GM23338 (cell line): ENCODE measurements at regions not wholly inside any gene's neighbourhood (a gene's known extent, or its start where the extent isn't known, plus 50 kb on each side); places are given as distances from the start of the nearest gene placed in this dataset.

Experiments used
- ATAC-seq: fragments of 200-7000 bp; cut with Tn5 transposase; 3 replicates; pipeline ENCODE4 v1.9.1; 2020
- DNase-seq: peaks from one replicate; pipeline ENCODE4 v3.0.0-alpha.2; 2015; ENCODE audit warnings: low spot score
- H2AFZ ChIP-seq: fragments of 200-600 bp; sonication (generic); 2 replicates; pipeline ENCODE4 v1.8.0; 2016; ENCODE audit warnings: antibody characterized with exemption, mild to moderate bottlenecking, moderate library complexity
- H3F3A ChIP-seq: fragments of 200-600 bp; sonication (generic); replicated peaks from 2 replicates; pipeline ENCODE4 v1.8.0; 2017; ENCODE audit warnings: antibody characterized with exemption, mixed run types, low read depth
- H3K27ac ChIP-seq: fragments of 200-600 bp; sonication (generic); 2 replicates; pipeline ENCODE4 v1.6.1; 2016; ENCODE audit warnings: low read depth
- H3K27me3 ChIP-seq: fragments of 200-600 bp; sonication (generic); 2 replicates; pipeline ENCODE4 v1.8.0; 2016; ENCODE audit warnings: mild to moderate bottlenecking, mixed run types, moderate library complexity; ENCODE audit not compliant: insufficient read depth
- H3K36me3 ChIP-seq: fragments of 200-600 bp; sonication (generic); 2 replicates; pipeline ENCODE4 v1.8.0; 2016; ENCODE audit warnings: mild to moderate bottlenecking; ENCODE audit not compliant: insufficient read depth
- H3K4me1 ChIP-seq: fragments of 200-600 bp; sonication (generic); 2 replicates; pipeline ENCODE4 v1.8.0; 2016; ENCODE audit warnings: mild to moderate bottlenecking, moderate library complexity; ENCODE audit not compliant: insufficient read depth
- H3K4me2 ChIP-seq: fragments of 200-600 bp; sonication (generic); 2 replicates; pipeline ENCODE4 v1.7.1; 2017; ENCODE audit warnings: mixed run types
- H3K4me3 ChIP-seq: fragments of 200-600 bp; sonication (generic); 2 replicates; pipeline ENCODE4 v1.6.1; 2016; ENCODE audit warnings: mixed run types
- H3K79me2 ChIP-seq: fragments of 200-600 bp; sonication (generic); replicated peaks from 2 replicates; pipeline ENCODE4 v1.8.0; 2017; ENCODE audit warnings: mild to moderate bottlenecking; ENCODE audit not compliant: insufficient read depth
- H3K9me2 ChIP-seq: fragments of 200-600 bp; sonication (generic); 2 replicates; pipeline ENCODE4 v1.8.0; 2017; ENCODE audit not compliant: insufficient read depth
- H4K20me1 ChIP-seq: fragments of 200-600 bp; sonication (generic); replicated peaks from 2 replicates; pipeline ENCODE4 v1.8.0; 2017; ENCODE audit warnings: mild to moderate bottlenecking; ENCODE audit not compliant: insufficient read depth
- H3K27ac Mint-ChIP-seq: 2 replicates; pipeline ENCODE4 v1.8.0; 2020; ENCODE audit warnings: inconsistent platforms, mild to moderate bottlenecking, moderate library complexity, mixed read lengths
- H3K27me3 Mint-ChIP-seq: 3 replicates; pipeline ENCODE4 v1.8.0; 2022; ENCODE audit warnings: low read depth, mild to moderate bottlenecking, moderate library complexity, mixed read lengths, inconsistent platforms; ENCODE audit not compliant: insufficient read depth, poor library complexity
- H3K36me3 Mint-ChIP-seq: 3 replicates; pipeline ENCODE4 v1.8.0; 2021; ENCODE audit warnings: low read depth, mild to moderate bottlenecking, inconsistent platforms, moderate library complexity, mixed read lengths
- H3K4me1 Mint-ChIP-seq: 3 replicates; pipeline ENCODE4 v1.8.0; 2020; ENCODE audit warnings: mild to moderate bottlenecking, inconsistent platforms, mixed read lengths
- H3K4me3 Mint-ChIP-seq: 3 replicates; pipeline ENCODE4 v1.8.0; 2021; ENCODE audit warnings: moderate library complexity, mild to moderate bottlenecking, inconsistent platforms, mixed read lengths
- H3K9me3 Mint-ChIP-seq: 3 replicates; pipeline ENCODE4 v1.8.0; 2020; ENCODE audit warnings: moderate library complexity, mild to moderate bottlenecking, inconsistent platforms, mixed read lengths
- CREB1 ChIP-seq: fragments of 250-450 bp; sonication (Bioruptor Pico); IDR thresholded peaks from 2 replicates; pipeline ENCODE4 v1.5.0; 2020; ENCODE audit warnings: low read depth, mild to moderate bottlenecking, moderate library complexity
- CTCF ChIP-seq, 2 experiments: fragments of 200-600 bp in 1 of 2; sonication (generic) in 1 of 2; conservative IDR thresholded peaks; 2 replicates each; pipeline versions ENCODE4 v1.5.1 to v1.6.1; 2016 to 2017; ENCODE audit warnings: antibody characterized with exemption in 2 of 2, low read depth in 2 of 2, mild to moderate bottlenecking in 2 of 2, moderate library complexity in 1 of 2
- EZH2 ChIP-seq: fragments of 200-600 bp; sonication (generic); IDR thresholded peaks from one replicate; pipeline ENCODE4 v1.8.0; 2017; ENCODE audit warnings: antibody characterized with exemption, mild to moderate bottlenecking, low read depth; ENCODE audit not compliant: unreplicated experiment
- EZH2phosphoT487 ChIP-seq: fragments of 200-600 bp; sonication (generic); IDR thresholded peaks from one replicate; pipeline ENCODE4 v1.8.1; 2018; ENCODE audit warnings: antibody characterized with exemption; ENCODE audit not compliant: unreplicated experiment
- JUNB ChIP-seq: IDR thresholded peaks from one replicate; pipeline ENCODE4 v1.6.1; 2016; ENCODE audit warnings: antibody characterized with exemption; ENCODE audit not compliant: unreplicated experiment
- NANOG ChIP-seq: IDR thresholded peaks from 2 replicates; pipeline ENCODE4 v1.6.1; 2016; ENCODE audit warnings: antibody characterized with exemption, borderline replicate concordance
- POLR2AphosphoS5 ChIP-seq: IDR thresholded peaks from 2 replicates; pipeline ENCODE4 v1.6.1; 2016; ENCODE audit warnings: antibody characterized with exemption, low read depth
- REST ChIP-seq: IDR thresholded peaks from one replicate; pipeline ENCODE4 v1.6.1; 2018; ENCODE audit warnings: antibody characterized with exemption; ENCODE audit not compliant: unreplicated experiment
- STAT1 ChIP-seq: IDR thresholded peaks from one replicate; pipeline ENCODE4 v1.6.1; 2016; ENCODE audit warnings: antibody characterized with exemption; ENCODE audit not compliant: unreplicated experiment
- ZNF114 ChIP-seq: fragments of 250-450 bp; sonication (Bioruptor Pico); IDR thresholded peaks from 2 replicates; pipeline ENCODE4 v1.5.0; 2020; ENCODE audit warnings: mild to moderate bottlenecking, moderate library complexity
- ZNF331 ChIP-seq: fragments of 250-450 bp; sonication (Bioruptor Pico); IDR thresholded peaks from 2 replicates; pipeline ENCODE4 v1.5.0; 2020; ENCODE audit warnings: low read depth, mild to moderate bottlenecking, moderate library complexity
- TF ChIP-seq, protein P1 (sequence below): fragments of 250-450 bp; sonication (Bioruptor Pico); IDR thresholded peaks from 2 replicates; pipeline ENCODE4 v1.5.0; 2020; ENCODE audit warnings: mild to moderate bottlenecking, moderate library complexity
- TF ChIP-seq, protein P2 (sequence below): IDR thresholded peaks from 2 replicates; pipeline ENCODE4 v1.6.1; 2016; ENCODE audit warnings: antibody characterized with exemption

GRCh38 chr4:136392576-136392975 lies 1139.7 kb downstream of the PCDH18 start:
- no peaks in the 10 kb centered on the region for H3K27me3 ChIP-seq
- TF ChIP-seq, protein P1, sequence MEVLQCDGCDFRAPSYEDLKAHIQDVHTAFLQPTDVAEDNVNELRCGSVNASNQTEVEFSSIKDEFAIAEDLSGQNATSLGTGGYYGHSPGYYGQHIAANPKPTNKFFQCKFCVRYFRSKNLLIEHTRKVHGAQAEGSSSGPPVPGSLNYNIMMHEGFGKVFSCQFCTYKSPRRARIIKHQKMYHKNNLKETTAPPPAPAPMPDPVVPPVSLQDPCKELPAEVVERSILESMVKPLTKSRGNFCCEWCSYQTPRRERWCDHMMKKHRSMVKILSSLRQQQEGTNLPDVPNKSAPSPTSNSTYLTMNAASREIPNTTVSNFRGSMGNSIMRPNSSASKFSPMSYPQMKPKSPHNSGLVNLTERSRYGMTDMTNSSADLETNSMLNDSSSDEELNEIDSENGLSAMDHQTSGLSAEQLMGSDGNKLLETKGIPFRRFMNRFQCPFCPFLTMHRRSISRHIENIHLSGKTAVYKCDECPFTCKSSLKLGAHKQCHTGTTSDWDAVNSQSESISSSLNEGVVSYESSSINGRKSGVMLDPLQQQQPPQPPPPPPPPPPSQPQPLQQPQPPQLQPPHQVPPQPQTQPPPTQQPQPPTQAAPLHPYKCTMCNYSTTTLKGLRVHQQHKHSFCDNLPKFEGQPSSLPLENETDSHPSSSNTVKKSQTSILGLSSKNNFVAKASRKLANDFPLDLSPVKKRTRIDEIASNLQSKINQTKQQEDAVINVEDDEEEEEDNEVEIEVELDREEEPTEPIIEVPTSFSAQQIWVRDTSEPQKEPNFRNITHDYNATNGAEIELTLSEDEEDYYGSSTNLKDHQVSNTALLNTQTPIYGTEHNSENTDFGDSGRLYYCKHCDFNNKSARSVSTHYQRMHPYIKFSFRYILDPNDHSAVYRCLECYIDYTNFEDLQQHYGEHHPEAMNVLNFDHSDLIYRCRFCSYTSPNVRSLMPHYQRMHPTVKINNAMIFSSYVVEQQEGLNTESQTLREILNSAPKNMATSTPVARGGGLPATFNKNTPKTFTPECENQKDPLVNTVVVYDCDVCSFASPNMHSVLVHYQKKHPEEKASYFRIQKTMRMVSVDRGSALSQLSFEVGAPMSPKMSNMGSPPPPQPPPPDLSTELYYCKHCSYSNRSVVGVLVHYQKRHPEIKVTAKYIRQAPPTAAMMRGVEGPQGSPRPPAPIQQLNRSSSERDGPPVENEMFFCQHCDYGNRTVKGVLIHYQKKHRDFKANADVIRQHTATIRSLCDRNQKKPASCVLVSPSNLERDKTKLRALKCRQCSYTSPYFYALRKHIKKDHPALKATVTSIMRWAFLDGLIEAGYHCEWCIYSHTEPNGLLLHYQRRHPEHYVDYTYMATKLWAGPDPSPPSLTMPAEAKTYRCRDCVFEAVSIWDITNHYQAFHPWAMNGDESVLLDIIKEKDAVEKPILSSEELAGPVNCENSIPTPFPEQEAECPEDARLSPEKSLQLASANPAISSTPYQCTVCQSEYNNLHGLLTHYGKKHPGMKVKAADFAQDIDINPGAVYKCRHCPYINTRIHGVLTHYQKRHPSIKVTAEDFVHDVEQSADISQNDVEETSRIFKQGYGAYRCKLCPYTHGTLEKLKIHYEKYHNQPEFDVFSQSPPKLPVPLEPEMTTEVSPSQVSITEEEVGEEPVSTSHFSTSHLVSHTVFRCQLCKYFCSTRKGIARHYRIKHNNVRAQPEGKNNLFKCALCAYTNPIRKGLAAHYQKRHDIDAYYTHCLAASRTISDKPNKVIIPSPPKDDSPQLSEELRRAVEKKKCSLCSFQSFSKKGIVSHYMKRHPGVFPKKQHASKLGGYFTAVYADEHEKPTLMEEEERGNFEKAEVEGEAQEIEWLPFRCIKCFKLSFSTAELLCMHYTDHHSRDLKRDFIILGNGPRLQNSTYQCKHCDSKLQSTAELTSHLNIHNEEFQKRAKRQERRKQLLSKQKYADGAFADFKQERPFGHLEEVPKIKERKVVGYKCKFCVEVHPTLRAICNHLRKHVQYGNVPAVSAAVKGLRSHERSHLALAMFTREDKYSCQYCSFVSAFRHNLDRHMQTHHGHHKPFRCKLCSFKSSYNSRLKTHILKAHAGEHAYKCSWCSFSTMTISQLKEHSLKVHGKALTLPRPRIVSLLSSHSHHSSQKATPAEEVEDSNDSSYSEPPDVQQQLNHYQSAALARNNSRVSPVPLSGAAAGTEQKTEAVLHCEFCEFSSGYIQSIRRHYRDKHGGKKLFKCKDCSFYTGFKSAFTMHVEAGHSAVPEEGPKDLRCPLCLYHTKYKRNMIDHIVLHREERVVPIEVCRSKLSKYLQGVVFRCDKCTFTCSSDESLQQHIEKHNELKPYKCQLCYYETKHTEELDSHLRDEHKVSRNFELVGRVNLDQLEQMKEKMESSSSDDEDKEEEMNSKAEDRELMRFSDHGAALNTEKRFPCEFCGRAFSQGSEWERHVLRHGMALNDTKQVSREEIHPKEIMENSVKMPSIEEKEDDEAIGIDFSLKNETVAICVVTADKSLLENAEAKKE: no peak
- TF ChIP-seq ZNF114 (CRISPR knock-in tag): no peak
- no peak for TF ChIP-seq EZH2phosphoT487
- no peak for TF ChIP-seq REST
- TF ChIP-seq NANOG: no peak
- no peak for TF ChIP-seq POLR2AphosphoS5
- TF ChIP-seq ZNF331 (CRISPR knock-in tag): no peak
- TF ChIP-seq, protein P2, sequence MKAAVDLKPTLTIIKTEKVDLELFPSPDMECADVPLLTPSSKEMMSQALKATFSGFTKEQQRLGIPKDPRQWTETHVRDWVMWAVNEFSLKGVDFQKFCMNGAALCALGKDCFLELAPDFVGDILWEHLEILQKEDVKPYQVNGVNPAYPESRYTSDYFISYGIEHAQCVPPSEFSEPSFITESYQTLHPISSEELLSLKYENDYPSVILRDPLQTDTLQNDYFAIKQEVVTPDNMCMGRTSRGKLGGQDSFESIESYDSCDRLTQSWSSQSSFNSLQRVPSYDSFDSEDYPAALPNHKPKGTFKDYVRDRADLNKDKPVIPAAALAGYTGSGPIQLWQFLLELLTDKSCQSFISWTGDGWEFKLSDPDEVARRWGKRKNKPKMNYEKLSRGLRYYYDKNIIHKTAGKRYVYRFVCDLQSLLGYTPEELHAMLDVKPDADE: no peak
- no peak for TF ChIP-seq CTCF (conservative IDR thresholded peaks at IDR 0.05; ENCODE audit: low read depth in 2 of 2)
- TF ChIP-seq CREB1 (CRISPR knock-in tag): no peak
- TF ChIP-seq STAT1: no peak
- no peak for TF ChIP-seq EZH2
- TF ChIP-seq JUNB: no peak
- H3K36me3 ChIP-seq: no peaks in the 10 kb centered on the region
- no peak overlapping the region for H3K27ac ChIP-seq
- no peaks in the 10 kb centered on the region for H3K9me2 ChIP-seq
- H3K79me2 ChIP-seq: no peaks in the 10 kb centered on the region
- no peaks in the 10 kb centered on the region for H3K27me3 Mint-ChIP-seq
- H3K4me1 ChIP-seq: no peaks in the 10 kb centered on the region
- H3K9me3 Mint-ChIP-seq: peaks cover 4% of the 10 kb centered on the region; the same call in 2 of the 3 replicates
- no peaks in the 10 kb centered on the region for H3K4me1 Mint-ChIP-seq
- H3K4me2 ChIP-seq: no peak overlapping the region
- peaks cover 3% of the 10 kb centered on the region; the same call in 1 of the 3 replicates for H3K36me3 Mint-ChIP-seq
- no peaks in the 10 kb centered on the region for H4K20me1 ChIP-seq
- ATAC-seq (no peak), DNase-seq (no peak)
- H3K4me3 ChIP-seq: no peak overlapping the region
- no peaks in the 10 kb centered on the region for H3F3A ChIP-seq
- no peak overlapping the region for H3K27ac Mint-ChIP-seq
- no peak overlapping the region for H2AFZ ChIP-seq
- H3K4me3 Mint-ChIP-seq: no peak overlapping the region
